Neural cell (in vitro differentiated cells): ENCODE measurements at regions not wholly inside any gene's neighbourhood (a gene's known extent, or its start where the extent isn't known, plus 50 kb on each side); places are given as distances from the start of the nearest gene placed in this dataset.

ENCODE experiments used
- H2AFZ ChIP-seq: fragments of 200-600, 300-800 bp; sonication (generic), shearing (Covaris generic); 2 replicates; pipeline ENCODE4 v1.6.0; 2014; ENCODE audit warnings: low read depth, mild to moderate bottlenecking, antibody characterized with exemption, low read length, moderate library complexity
- H3F3A ChIP-seq: fragments of 200-600 bp; shearing (Covaris generic); 2 replicates; pipeline ENCODE4 v1.6.1; 2016; ENCODE audit warnings: mild to moderate bottlenecking, moderate library complexity, mixed read lengths, antibody characterized with exemption, low read length; ENCODE audit not compliant: insufficient read depth, poor library complexity, severe bottlenecking
- H3K27ac ChIP-seq: fragments of 200-600, 300-800 bp; sonication (generic), shearing (Covaris generic); 2 replicates; pipeline ENCODE4 v1.5.1; 2014; ENCODE audit warnings: mild to moderate bottlenecking, low read length, moderate library complexity
- H3K27me3 ChIP-seq: fragments of 300-800, 200-600 bp; sonication (generic), shearing (Covaris generic); 2 replicates; pipeline ENCODE4 v1.6.0; 2014; ENCODE audit warnings: mild to moderate bottlenecking, low read depth, low read length, moderate library complexity; ENCODE audit not compliant: insufficient read depth
- H3K36me3 ChIP-seq: fragments of 300-800, 200-600 bp; sonication (generic), shearing (Covaris generic); 2 replicates; pipeline ENCODE4 v1.5.1; 2014; ENCODE audit warnings: mild to moderate bottlenecking, antibody characterized with exemption, low read length, moderate library complexity; ENCODE audit not compliant: insufficient read depth
- H3K4me2 ChIP-seq: fragments of 300-800, 200-600 bp; sonication (generic), shearing (Covaris generic); 2 replicates; pipeline ENCODE4 v1.6.0; 2014; ENCODE audit warnings: mild to moderate bottlenecking, low read length
- H3K4me3 ChIP-seq: fragments of 300-800, 200-600 bp; sonication (generic), shearing (Covaris generic); 2 replicates; pipeline ENCODE4 v1.5.1; 2014; ENCODE audit warnings: mild to moderate bottlenecking, low read length, moderate library complexity
- H3K79me2 ChIP-seq: fragments of 200-600 bp; shearing (Covaris generic); replicated peaks from 2 replicates; pipeline ENCODE4 v1.6.0; 2014; ENCODE audit warnings: mild to moderate bottlenecking, low read length, moderate library complexity; ENCODE audit not compliant: insufficient read depth
- H3K9ac ChIP-seq: fragments of 300-800, 200-600 bp; sonication (generic), shearing (Covaris generic); 2 replicates; pipeline ENCODE4 v1.6.1; 2016; ENCODE audit warnings: mild to moderate bottlenecking, low read length, mixed read lengths
- H3K9me2 ChIP-seq: fragments of 200-600 bp; shearing (Covaris generic); 2 replicates; pipeline ENCODE4 v1.6.1; 2016; ENCODE audit warnings: mild to moderate bottlenecking, low read length, mixed read lengths; ENCODE audit not compliant: insufficient read depth
- H3K9me3 ChIP-seq: fragments of 200-600, 300-800 bp; sonication (generic), shearing (Covaris generic); 2 replicates; pipeline ENCODE4 v1.6.1; 2016; ENCODE audit warnings: mild to moderate bottlenecking, mixed run types, low read length, moderate library complexity, mixed read lengths
- H4K20me1 ChIP-seq: fragments of 200-600 bp; shearing (Covaris generic); 2 replicates; pipeline ENCODE4 v1.6.1; 2016; ENCODE audit warnings: mild to moderate bottlenecking, mixed run types; ENCODE audit not compliant: insufficient read depth
- EP300 ChIP-seq: fragments of 450-650 bp; conservative IDR thresholded peaks from 2 replicates; pipeline ENCODE4 v1.6.1; 2014; ENCODE audit warnings: antibody characterized with exemption, mild to moderate bottlenecking, moderate library complexity; ENCODE audit not compliant: poor library complexity, severe bottlenecking
- EZH2 ChIP-seq: fragments of 200-600, 300-800 bp; shearing (Covaris generic), sonication (generic); IDR thresholded peaks from 2 replicates; pipeline ENCODE4 v1.6.1; 2014; ENCODE audit warnings: antibody characterized with exemption, low read length, borderline replicate concordance, mild to moderate bottlenecking; ENCODE audit not compliant: insufficient read depth, poor library complexity, severe bottlenecking
- MXI1 ChIP-seq: fragments of 450-650 bp; conservative IDR thresholded peaks from 2 replicates; pipeline ENCODE4 v1.6.1; 2014; ENCODE audit warnings: antibody characterized with exemption, mild to moderate bottlenecking; ENCODE audit not compliant: poor library complexity, severe bottlenecking
- POLR2AphosphoS5 ChIP-seq: IDR thresholded peaks from 2 replicates; pipeline ENCODE4 v1.6.1; 2012
- RAD21 ChIP-seq: fragments of 450-650 bp; conservative IDR thresholded peaks from 2 replicates; pipeline ENCODE4 v1.6.1; 2014; ENCODE audit warnings: antibody characterized with exemption, mild to moderate bottlenecking, moderate library complexity
- SMC3 ChIP-seq: fragments of 450-650 bp; conservative IDR thresholded peaks from 2 replicates; pipeline ENCODE4 v1.6.1; 2014; ENCODE audit warnings: antibody characterized with exemption, mild to moderate bottlenecking, moderate library complexity; ENCODE audit not compliant: poor library complexity
- TAF1 ChIP-seq: IDR thresholded peaks from 2 replicates; pipeline ENCODE4 v1.6.1; 2012; ENCODE audit warnings: low read depth
- TF ChIP-seq, protein P1 (sequence below): IDR thresholded peaks from 2 replicates; pipeline ENCODE4 v1.6.1; 2012; ENCODE audit warnings: borderline replicate concordance
- TF ChIP-seq, protein P2 (sequence below): fragments of 450-650 bp; IDR thresholded peaks from 2 replicates; pipeline ENCODE4 v1.5.1; 2014; ENCODE audit warnings: antibody characterized with exemption, mild to moderate bottlenecking, moderate library complexity; ENCODE audit not compliant: poor library complexity, severe bottlenecking

DNA sequence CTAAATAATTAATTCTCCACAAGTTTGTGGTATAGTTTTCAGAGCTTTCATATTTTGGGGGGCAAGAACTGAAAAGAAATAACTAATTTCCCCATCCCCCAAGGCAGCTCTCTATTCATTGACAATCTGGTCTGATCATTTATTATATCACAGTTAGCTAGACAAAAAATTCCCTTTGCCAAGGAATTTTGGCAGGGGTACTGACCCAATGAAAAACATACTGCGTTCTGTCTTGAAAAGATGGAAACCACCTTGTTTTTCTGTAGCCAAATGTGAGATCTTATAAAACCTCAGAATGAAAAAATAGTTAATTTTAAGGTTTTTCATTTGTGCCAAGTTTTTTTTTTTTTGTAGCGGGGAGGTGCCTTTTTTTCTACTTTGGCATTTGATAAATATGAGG, 1008.9 kb downstream of the EFNA5 start:
- no peak for TF ChIP-seq MXI1
- TF ChIP-seq TAF1, result no peak
- TF ChIP-seq, protein P1, sequence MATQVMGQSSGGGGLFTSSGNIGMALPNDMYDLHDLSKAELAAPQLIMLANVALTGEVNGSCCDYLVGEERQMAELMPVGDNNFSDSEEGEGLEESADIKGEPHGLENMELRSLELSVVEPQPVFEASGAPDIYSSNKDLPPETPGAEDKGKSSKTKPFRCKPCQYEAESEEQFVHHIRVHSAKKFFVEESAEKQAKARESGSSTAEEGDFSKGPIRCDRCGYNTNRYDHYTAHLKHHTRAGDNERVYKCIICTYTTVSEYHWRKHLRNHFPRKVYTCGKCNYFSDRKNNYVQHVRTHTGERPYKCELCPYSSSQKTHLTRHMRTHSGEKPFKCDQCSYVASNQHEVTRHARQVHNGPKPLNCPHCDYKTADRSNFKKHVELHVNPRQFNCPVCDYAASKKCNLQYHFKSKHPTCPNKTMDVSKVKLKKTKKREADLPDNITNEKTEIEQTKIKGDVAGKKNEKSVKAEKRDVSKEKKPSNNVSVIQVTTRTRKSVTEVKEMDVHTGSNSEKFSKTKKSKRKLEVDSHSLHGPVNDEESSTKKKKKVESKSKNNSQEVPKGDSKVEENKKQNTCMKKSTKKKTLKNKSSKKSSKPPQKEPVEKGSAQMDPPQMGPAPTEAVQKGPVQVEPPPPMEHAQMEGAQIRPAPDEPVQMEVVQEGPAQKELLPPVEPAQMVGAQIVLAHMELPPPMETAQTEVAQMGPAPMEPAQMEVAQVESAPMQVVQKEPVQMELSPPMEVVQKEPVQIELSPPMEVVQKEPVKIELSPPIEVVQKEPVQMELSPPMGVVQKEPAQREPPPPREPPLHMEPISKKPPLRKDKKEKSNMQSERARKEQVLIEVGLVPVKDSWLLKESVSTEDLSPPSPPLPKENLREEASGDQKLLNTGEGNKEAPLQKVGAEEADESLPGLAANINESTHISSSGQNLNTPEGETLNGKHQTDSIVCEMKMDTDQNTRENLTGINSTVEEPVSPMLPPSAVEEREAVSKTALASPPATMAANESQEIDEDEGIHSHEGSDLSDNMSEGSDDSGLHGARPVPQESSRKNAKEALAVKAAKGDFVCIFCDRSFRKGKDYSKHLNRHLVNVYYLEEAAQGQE, result no peak
- TF ChIP-seq, protein P2, sequence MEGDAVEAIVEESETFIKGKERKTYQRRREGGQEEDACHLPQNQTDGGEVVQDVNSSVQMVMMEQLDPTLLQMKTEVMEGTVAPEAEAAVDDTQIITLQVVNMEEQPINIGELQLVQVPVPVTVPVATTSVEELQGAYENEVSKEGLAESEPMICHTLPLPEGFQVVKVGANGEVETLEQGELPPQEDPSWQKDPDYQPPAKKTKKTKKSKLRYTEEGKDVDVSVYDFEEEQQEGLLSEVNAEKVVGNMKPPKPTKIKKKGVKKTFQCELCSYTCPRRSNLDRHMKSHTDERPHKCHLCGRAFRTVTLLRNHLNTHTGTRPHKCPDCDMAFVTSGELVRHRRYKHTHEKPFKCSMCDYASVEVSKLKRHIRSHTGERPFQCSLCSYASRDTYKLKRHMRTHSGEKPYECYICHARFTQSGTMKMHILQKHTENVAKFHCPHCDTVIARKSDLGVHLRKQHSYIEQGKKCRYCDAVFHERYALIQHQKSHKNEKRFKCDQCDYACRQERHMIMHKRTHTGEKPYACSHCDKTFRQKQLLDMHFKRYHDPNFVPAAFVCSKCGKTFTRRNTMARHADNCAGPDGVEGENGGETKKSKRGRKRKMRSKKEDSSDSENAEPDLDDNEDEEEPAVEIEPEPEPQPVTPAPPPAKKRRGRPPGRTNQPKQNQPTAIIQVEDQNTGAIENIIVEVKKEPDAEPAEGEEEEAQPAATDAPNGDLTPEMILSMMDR, result no peak
- no peak for TF ChIP-seq SMC3
- TF ChIP-seq POLR2AphosphoS5, result no peak
- no peak overlapping the region for H3K9ac ChIP-seq
- no peak overlapping the region for H3K27ac ChIP-seq

DNA sequence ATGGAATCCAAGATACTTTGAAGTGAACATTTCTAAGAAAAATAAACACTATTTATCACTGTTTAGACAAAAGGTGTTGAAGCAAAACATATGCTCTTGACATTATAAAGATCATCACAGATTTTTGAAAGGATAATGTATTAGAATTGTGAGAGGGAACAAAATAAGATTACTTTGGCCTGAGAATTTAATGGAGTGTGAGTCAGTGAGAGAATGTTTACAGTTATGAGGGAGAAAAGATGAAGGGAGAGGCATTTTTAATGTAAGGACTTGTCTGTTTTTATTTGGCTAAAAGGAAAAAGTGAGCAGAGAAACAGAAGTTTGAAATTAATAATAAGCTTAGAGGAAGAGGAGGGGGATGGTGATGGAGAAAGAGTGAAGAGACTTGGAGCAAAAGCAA, 1010.1 kb downstream of the EFNA5 start:
- no peaks in the 10 kb centered on the region for H3F3A ChIP-seq
- TF ChIP-seq MXI1, result no peak
- no peak for TF ChIP-seq EP300
- TF ChIP-seq, protein P2, result no peak
- TF ChIP-seq, protein P1, result no peak
- no peak for TF ChIP-seq RAD21
- TF ChIP-seq TAF1, result no peak
- TF ChIP-seq EZH2, result no peak
- no peak for TF ChIP-seq POLR2AphosphoS5
- no peak for TF ChIP-seq SMC3
- H3K27me3 ChIP-seq, result no peaks in the 10 kb centered on the region
- no peaks in the 10 kb centered on the region for H3K36me3 ChIP-seq
- H3K27ac ChIP-seq, result no peak overlapping the region
- H3K4me2 ChIP-seq, result no peak overlapping the region
- H3K9ac ChIP-seq, result no peak overlapping the region
- no peak overlapping the region for H3K4me3 ChIP-seq
- no peaks in the 10 kb centered on the region for H3K9me3 ChIP-seq
- H3K79me2 ChIP-seq, result no peaks in the 10 kb centered on the region
- H2AFZ ChIP-seq, result no peak overlapping the region
- no peaks in the 10 kb centered on the region for H3K9me2 ChIP-seq
- H4K20me1 ChIP-seq, result no peaks in the 10 kb centered on the region

More for the DNA sequence above, 1008.9 kb downstream of the EFNA5 start:
- Histone ChIP-seq H3K9me2 (no peaks in the 10 kb centered on the region), H4K20me1 (no peaks in the 10 kb centered on the region), H3K4me3 (no peak overlapping the region), H3K79me2 (no peaks in the 10 kb centered on the region), H3K4me2 (no peak overlapping the region), H3K36me3 (no peaks in the 10 kb centered on the region), H3K27me3 (no peaks in the 10 kb centered on the region), H3K9me3 (no peaks in the 10 kb centered on the region), H2AFZ (no peak overlapping the region), H3F3A (no peaks in the 10 kb centered on the region)
